WTC11 (cell line): ENCODE measurements at regions not wholly inside any gene's neighbourhood (a gene's known extent, or its start where the extent isn't known, plus 50 kb on each side); places are given as distances from the start of the nearest gene placed in this dataset.
A peak's percentile ranks its signal among the peaks of the same experiment; 100 is the strongest.

Experiments used
- ATAC-seq: fragments of 200-7000 bp; cut with Tn5 transposase; 2 replicates; pipeline ENCODE4 v1.10.0; 2021; ENCODE audit warnings: mild to moderate bottlenecking, moderate library complexity
- CTCF ChIA-PET: fragments of 300-600 bp; sonication (Branson Sonifier 250); formaldehyde crosslinking; loops from one replicate; lab custom pipeline; 2021; ENCODE audit warnings: antibody characterized with exemption; lab: Charles Lee
- POLR2A ChIA-PET: fragments of 350-600 bp; sonication (Branson Sonifier 250); formaldehyde crosslinking; loops from one replicate; lab custom pipeline; 2021; ENCODE audit warnings: antibody characterized with exemption; lab: Charles Lee
- DNase-seq: peaks from one replicate; pipeline ENCODE4 v3.0.0; 2021; ENCODE audit warnings: low spot score
- H3K27ac Mint-ChIP-seq: 2 replicates; pipeline ENCODE4 v1.8.0; 2021; ENCODE audit warnings: mixed read lengths
- H3K27me3 Mint-ChIP-seq: 2 replicates; pipeline ENCODE4 v1.8.0; 2021; ENCODE audit warnings: low read depth, mild to moderate bottlenecking, moderate library complexity, mixed read lengths
- H3K36me3 Mint-ChIP-seq: 2 replicates; pipeline ENCODE4 v1.8.0; 2021; ENCODE audit warnings: mixed read lengths
- H3K4me1 Mint-ChIP-seq: 2 replicates; pipeline ENCODE4 v1.8.0; 2022; ENCODE audit warnings: mixed read lengths
- H3K4me3 Mint-ChIP-seq: 2 replicates; pipeline ENCODE4 v1.8.0; 2021; ENCODE audit warnings: mild to moderate bottlenecking, moderate library complexity, mixed read lengths
- H3K9me3 Mint-ChIP-seq: 2 replicates; pipeline ENCODE4 v1.8.0; 2021; ENCODE audit warnings: mixed read lengths
- E2F5 ChIP-seq: sonication (generic); formaldehyde crosslinking; IDR thresholded peaks from 2 replicates; pipeline ENCODE4 v1.8.1; 2022; ENCODE audit warnings: mild to moderate bottlenecking, moderate library complexity, missing genetic modification reagents
- ETV6 ChIP-seq: sonication (generic); formaldehyde crosslinking; IDR thresholded peaks from 2 replicates; pipeline ENCODE4 v1.8.1; 2022; ENCODE audit warnings: mild to moderate bottlenecking, missing genetic modification reagents
- FOXK1 ChIP-seq: sonication (generic); formaldehyde crosslinking; IDR thresholded peaks from 2 replicates; pipeline ENCODE4 v1.8.0; 2022; ENCODE audit warnings: mild to moderate bottlenecking, moderate library complexity, missing genetic modification reagents
- GRHL2 ChIP-seq: fragments of 250-450 bp; sonication (Bioruptor Pico); IDR thresholded peaks from 2 replicates; pipeline ENCODE4 v1.8.0; 2022; ENCODE audit warnings: mild to moderate bottlenecking, moderate library complexity; ENCODE audit not compliant: insufficient replicate concordance, severe bottlenecking
- NFATC4 ChIP-seq: fragments of 250-450 bp; sonication (Bioruptor Pico); IDR thresholded peaks from 2 replicates; pipeline ENCODE4 v1.9.0; 2021; ENCODE audit warnings: mild to moderate bottlenecking
- SMAD3 ChIP-seq: sonication (generic); formaldehyde crosslinking; IDR thresholded peaks from 2 replicates; pipeline ENCODE4 v1.8.0; 2022; ENCODE audit warnings: missing genetic modification reagents, mild to moderate bottlenecking, borderline replicate concordance
- SMAD4 ChIP-seq: sonication (generic); formaldehyde crosslinking; IDR thresholded peaks from 2 replicates; pipeline ENCODE4 v1.8.0; 2022; ENCODE audit warnings: mild to moderate bottlenecking, missing genetic modification reagents
- SOX15 ChIP-seq: fragments of 250-450 bp; sonication (Bioruptor Pico); IDR thresholded peaks from 2 replicates; pipeline ENCODE4 v1.9.0; 2021; ENCODE audit warnings: mild to moderate bottlenecking
- ZNF121 ChIP-seq: sonication (generic); formaldehyde crosslinking; IDR thresholded peaks from 2 replicates; pipeline ENCODE4 v1.8.0; 2023; ENCODE audit warnings: missing genetic modification reagents
- ZNF219 ChIP-seq: sonication (generic); formaldehyde crosslinking; IDR thresholded peaks from 2 replicates; pipeline ENCODE4 v1.8.0; 2023; ENCODE audit warnings: missing genetic modification reagents, mild to moderate bottlenecking, borderline replicate concordance
- ZNF416 ChIP-seq: fragments of 250-450 bp; sonication (Bioruptor Pico); IDR thresholded peaks from 2 replicates; pipeline ENCODE4 v1.9.0; 2021; ENCODE audit warnings: mild to moderate bottlenecking, inconsistent platforms
- ZNF423 ChIP-seq: fragments of 250-450 bp; sonication (Bioruptor Pico); IDR thresholded peaks from 2 replicates; pipeline ENCODE4 v2.1.2; 2022; ENCODE audit warnings: mild to moderate bottlenecking, moderate library complexity
- ZNF532 ChIP-seq: fragments of 250-450 bp; sonication (Bioruptor Pico); IDR thresholded peaks from 2 replicates; pipeline ENCODE4 v1.9.0; 2021; ENCODE audit warnings: mild to moderate bottlenecking, borderline replicate concordance
- ZNF671 ChIP-seq: fragments of 250-450 bp; sonication (Bioruptor Pico); IDR thresholded peaks from 2 replicates; pipeline ENCODE4 v1.8.0; 2021; ENCODE audit warnings: mild to moderate bottlenecking
- TF ChIP-seq, protein P1 (sequence below): sonication (generic); formaldehyde crosslinking; IDR thresholded peaks from 2 replicates; pipeline ENCODE4 v1.8.1; 2023; ENCODE audit warnings: mild to moderate bottlenecking, missing genetic modification reagents, borderline replicate concordance
- TF ChIP-seq, protein P2 (sequence below): fragments of 250-450 bp; sonication (Bioruptor Pico); IDR thresholded peaks from 2 replicates; pipeline ENCODE4 v2.1.2; 2022; ENCODE audit warnings: mild to moderate bottlenecking, moderate library complexity
- TF ChIP-seq, protein P3 (sequence below): sonication (generic); formaldehyde crosslinking; IDR thresholded peaks from 2 replicates; pipeline ENCODE4 v1.8.0; 2023; ENCODE audit warnings: mild to moderate bottlenecking, missing genetic modification reagents
- TF ChIP-seq, protein P4 (sequence below): fragments of 250-450 bp; sonication (Bioruptor Pico); IDR thresholded peaks from 2 replicates; pipeline ENCODE4 v1.8.0; 2021; ENCODE audit warnings: mild to moderate bottlenecking

- TF ChIP-seq ZNF532 (CRISPR knock-in tag) (no peak), ZNF121 (no peak), NFATC4 (no peak), SMAD4 (CRISPR knock-in tag) (no peak), SOX15 (CRISPR knock-in tag) (no peak)
Measured at GRCh38 chr9:89685698-89686097, 80.9 kb downstream of the GADD45G start (continued).

DNA sequence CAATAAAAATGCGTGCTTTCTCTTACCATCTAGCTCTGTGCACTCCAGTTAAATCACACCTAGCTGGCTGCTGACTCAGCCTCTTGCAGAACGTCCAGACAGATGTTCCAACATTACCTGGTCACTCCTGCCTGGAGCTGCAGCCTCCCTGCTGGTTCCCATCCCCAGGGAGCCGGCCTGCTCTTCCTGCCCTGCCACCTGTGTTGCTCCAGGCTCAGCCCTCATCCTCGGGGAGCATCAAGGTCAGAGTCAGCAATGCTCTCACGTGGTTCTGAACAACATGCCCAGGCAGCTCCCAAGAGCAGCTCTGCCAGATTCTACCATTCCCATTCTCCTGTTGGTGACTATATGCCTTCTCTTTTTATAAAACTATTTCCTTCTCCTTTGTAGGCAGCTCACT lies 81.3 kb downstream of the GADD45G start:
- Mint-ChIP-seq H3K9me3 (no peaks in the 10 kb centered on the region), H3K4me1 (peaks cover 30% of the 10 kb centered on the region), H3K27me3 (peaks cover 11% of the 10 kb centered on the region; the same call in 1 of the 2 replicates), H3K27ac (peak overlapping the region; percentile 61; the same call in 1 of the 2 replicates), H3K36me3 (peaks cover 9% of the 10 kb centered on the region), H3K4me3 (no peak overlapping the region)
- ChIA-PET POLR2A (interaction anchor here (0.6 kb wide), 1 partner anchor 1021 kb away, joined by 3 read pairs; no protein-coding TSS in a partner anchor), CTCF (interaction anchor here (1.2 to 1.3 kb wide), 2 partner anchors 9 to 83 kb away, joined by 5 to 12 read pairs; no protein-coding TSS in a partner anchor)
- ATAC-seq (no peak), DNase-seq (no peak)
- peak; percentile 95 for TF ChIP-seq ZNF423
- TF ChIP-seq, protein P1, sequence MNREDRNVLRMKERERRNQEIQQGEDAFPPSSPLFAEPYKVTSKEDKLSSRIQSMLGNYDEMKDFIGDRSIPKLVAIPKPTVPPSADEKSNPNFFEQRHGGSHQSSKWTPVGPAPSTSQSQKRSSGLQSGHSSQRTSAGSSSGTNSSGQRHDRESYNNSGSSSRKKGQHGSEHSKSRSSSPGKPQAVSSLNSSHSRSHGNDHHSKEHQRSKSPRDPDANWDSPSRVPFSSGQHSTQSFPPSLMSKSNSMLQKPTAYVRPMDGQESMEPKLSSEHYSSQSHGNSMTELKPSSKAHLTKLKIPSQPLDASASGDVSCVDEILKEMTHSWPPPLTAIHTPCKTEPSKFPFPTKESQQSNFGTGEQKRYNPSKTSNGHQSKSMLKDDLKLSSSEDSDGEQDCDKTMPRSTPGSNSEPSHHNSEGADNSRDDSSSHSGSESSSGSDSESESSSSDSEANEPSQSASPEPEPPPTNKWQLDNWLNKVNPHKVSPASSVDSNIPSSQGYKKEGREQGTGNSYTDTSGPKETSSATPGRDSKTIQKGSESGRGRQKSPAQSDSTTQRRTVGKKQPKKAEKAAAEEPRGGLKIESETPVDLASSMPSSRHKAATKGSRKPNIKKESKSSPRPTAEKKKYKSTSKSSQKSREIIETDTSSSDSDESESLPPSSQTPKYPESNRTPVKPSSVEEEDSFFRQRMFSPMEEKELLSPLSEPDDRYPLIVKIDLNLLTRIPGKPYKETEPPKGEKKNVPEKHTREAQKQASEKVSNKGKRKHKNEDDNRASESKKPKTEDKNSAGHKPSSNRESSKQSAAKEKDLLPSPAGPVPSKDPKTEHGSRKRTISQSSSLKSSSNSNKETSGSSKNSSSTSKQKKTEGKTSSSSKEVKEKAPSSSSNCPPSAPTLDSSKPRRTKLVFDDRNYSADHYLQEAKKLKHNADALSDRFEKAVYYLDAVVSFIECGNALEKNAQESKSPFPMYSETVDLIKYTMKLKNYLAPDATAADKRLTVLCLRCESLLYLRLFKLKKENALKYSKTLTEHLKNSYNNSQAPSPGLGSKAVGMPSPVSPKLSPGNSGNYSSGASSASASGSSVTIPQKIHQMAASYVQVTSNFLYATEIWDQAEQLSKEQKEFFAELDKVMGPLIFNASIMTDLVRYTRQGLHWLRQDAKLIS (CRISPR knock-in tag): 0 out of 2 replicates have a peak, but pooled peaks have one; percentile 45
- TF ChIP-seq, protein P2, sequence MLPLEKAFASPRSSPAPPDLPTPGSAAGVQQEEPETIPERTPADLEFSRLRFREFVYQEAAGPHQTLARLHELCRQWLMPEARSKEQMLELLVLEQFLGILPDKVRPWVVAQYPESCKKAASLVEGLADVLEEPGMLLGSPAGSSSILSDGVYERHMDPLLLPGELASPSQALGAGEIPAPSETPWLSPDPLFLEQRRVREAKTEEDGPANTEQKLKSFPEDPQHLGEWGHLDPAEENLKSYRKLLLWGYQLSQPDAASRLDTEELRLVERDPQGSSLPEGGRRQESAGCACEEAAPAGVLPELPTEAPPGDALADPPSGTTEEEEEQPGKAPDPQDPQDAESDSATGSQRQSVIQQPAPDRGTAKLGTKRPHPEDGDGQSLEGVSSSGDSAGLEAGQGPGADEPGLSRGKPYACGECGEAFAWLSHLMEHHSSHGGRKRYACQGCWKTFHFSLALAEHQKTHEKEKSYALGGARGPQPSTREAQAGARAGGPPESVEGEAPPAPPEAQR (CRISPR knock-in tag): no peak

GRCh38 chr9:89686621-89687020 lies 81.8 kb downstream of the GADD45G start:
- ChIA-PET POLR2A (interaction anchor here (0.6 kb wide), 1 partner anchor 1020 kb away, joined by 3 read pairs; no protein-coding TSS in a partner anchor), CTCF (interaction anchor here (1.2 to 1.3 kb wide), 2 partner anchors 9 to 83 kb away, joined by 5 to 12 read pairs; no protein-coding TSS in a partner anchor)
- Mint-ChIP-seq H3K27ac (no peak overlapping the region), H3K36me3 (peaks cover 8% of the 10 kb centered on the region), H3K4me3 (no peak overlapping the region), H3K9me3 (no peaks in the 10 kb centered on the region), H3K27me3 (peaks cover 9% of the 10 kb centered on the region; the same call in 1 of the 2 replicates), H3K4me1 (peaks cover 33% of the 10 kb centered on the region)
- ATAC-seq (no peak), DNase-seq (no peak)
- TF ChIP-seq GRHL2 (CRISPR knock-in tag): no peak
- TF ChIP-seq E2F5: no peak
- no peak for TF ChIP-seq ZNF219 (CRISPR knock-in tag)
- TF ChIP-seq FOXK1 (CRISPR knock-in tag): no peak
- TF ChIP-seq, protein P3, sequence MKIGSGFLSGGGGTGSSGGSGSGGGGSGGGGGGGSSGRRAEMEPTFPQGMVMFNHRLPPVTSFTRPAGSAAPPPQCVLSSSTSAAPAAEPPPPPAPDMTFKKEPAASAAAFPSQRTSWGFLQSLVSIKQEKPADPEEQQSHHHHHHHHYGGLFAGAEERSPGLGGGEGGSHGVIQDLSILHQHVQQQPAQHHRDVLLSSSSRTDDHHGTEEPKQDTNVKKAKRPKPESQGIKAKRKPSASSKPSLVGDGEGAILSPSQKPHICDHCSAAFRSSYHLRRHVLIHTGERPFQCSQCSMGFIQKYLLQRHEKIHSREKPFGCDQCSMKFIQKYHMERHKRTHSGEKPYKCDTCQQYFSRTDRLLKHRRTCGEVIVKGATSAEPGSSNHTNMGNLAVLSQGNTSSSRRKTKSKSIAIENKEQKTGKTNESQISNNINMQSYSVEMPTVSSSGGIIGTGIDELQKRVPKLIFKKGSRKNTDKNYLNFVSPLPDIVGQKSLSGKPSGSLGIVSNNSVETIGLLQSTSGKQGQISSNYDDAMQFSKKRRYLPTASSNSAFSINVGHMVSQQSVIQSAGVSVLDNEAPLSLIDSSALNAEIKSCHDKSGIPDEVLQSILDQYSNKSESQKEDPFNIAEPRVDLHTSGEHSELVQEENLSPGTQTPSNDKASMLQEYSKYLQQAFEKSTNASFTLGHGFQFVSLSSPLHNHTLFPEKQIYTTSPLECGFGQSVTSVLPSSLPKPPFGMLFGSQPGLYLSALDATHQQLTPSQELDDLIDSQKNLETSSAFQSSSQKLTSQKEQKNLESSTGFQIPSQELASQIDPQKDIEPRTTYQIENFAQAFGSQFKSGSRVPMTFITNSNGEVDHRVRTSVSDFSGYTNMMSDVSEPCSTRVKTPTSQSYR (CRISPR knock-in tag): no peak
- TF ChIP-seq SMAD3 (CRISPR knock-in tag): no peak
- TF ChIP-seq ZNF671 (CRISPR knock-in tag): no peak
- TF ChIP-seq, protein P4, sequence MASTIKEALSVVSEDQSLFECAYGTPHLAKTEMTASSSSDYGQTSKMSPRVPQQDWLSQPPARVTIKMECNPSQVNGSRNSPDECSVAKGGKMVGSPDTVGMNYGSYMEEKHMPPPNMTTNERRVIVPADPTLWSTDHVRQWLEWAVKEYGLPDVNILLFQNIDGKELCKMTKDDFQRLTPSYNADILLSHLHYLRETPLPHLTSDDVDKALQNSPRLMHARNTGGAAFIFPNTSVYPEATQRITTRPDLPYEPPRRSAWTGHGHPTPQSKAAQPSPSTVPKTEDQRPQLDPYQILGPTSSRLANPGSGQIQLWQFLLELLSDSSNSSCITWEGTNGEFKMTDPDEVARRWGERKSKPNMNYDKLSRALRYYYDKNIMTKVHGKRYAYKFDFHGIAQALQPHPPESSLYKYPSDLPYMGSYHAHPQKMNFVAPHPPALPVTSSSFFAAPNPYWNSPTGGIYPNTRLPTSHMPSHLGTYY (CRISPR knock-in tag): no peak
- TF ChIP-seq ZNF416 (CRISPR knock-in tag): no peak
- TF ChIP-seq ETV6 (CRISPR knock-in tag): no peak
